HFF-Myc (cell line): ENCODE measurements at regions not wholly inside any gene's neighbourhood (a gene's known extent, or its start where the extent isn't known, plus 50 kb on each side); places are given as distances from the start of the nearest gene placed in this dataset.

ENCODE experiments used
- DNase-seq: peaks from one replicate; pipeline ENCODE4 v3.0.0-alpha.2; 2011; ENCODE audit warnings: low read depth; ENCODE audit errors: extremely low read depth
- H3K4me3 ChIP-seq: replicated peaks from 2 replicates; pipeline ENCODE4 v1.5.1; 2011; ENCODE audit warnings: low read depth, mild to moderate bottlenecking, control low read depth, low read length
- CTCF ChIP-seq: IDR thresholded peaks from 2 replicates; pipeline ENCODE4 v1.5.1; 2012; ENCODE audit warnings: mild to moderate bottlenecking, low read depth, low read length, control low read depth; ENCODE audit errors: missing control alignments

DNA sequence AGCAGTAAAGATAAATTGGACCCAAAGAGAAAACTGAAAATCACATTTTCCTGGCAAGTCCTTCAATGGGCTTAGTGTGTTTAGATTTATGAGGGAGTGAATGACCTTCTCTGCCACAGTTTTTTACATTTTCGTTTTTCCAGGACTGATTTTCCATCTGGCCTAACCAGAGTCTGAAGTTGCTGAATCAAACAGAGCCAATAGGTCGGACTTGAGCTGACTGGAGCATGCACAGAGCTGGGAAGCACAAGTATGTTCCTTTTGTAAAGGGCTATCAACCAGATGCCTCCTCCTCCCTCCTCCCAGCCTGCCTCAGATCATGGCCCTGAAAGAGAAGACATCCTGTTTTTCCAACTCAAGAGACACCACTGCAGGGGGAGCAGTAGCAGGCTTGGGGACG, 126.0 kb upstream of the ANKRD1 start:
- DNase-seq, result no peak
- TF ChIP-seq CTCF, result no peak
- no peak overlapping the region for H3K4me3 ChIP-seq

DNA sequence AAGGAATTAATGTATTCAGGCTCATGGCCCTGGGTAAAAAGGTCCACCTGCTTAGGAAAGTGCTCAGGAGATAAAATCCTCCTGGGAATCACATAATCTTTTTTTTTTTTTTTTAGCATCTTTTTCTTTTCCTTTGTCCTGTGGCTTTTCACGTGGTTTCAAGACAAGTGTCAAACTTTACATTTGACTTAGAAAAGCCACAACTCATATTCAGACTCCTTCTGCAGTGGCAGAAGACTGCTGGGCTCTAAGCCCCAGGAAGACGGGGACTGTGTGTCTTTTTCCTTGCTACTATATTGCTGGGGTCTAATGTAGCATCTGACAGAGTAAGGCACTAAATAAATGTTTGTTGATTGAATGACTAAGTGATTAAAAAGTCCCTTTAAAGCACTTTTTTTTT, 127.5 kb upstream of the ANKRD1 start:
- H3K4me3 ChIP-seq, result no peak overlapping the region
- TF ChIP-seq CTCF, result no peak
- DNase-seq, result no peak

DNA sequence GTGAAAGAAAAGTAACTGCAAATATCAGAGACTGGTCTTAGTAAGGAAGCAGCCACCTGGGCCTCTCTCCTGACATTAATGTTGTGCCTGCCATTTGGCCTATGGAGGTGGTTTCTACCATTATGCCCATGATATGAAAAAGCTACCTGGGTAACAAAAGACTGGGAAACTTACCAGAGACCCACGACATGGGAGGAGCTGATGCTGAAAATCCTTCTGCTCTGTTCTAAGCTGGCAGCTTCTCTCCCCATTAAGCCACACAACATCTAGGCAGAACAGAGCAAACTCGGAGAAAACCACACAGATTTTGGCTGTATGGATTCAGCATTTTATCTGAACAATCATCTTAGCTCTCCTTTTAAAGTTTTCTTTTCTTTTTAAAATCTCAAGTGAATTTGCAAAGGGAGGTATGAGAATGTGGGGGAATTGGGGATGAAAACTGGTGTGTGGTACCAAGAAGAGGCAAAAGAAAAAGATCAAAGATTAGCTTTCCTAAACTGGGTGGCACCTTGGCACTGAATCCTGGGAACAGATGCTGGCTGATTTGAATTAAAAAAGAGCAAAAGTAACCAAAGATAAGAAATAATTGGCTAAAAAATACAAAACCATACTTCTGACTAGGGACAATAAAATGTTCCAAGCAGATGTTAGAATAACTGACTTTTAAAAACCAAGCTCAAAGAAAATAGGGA, 128.6 kb upstream of the ANKRD1 start:
- no peak for TF ChIP-seq CTCF
- DNase-seq, result no peak
- no peak overlapping the region for H3K4me3 ChIP-seq

DNA sequence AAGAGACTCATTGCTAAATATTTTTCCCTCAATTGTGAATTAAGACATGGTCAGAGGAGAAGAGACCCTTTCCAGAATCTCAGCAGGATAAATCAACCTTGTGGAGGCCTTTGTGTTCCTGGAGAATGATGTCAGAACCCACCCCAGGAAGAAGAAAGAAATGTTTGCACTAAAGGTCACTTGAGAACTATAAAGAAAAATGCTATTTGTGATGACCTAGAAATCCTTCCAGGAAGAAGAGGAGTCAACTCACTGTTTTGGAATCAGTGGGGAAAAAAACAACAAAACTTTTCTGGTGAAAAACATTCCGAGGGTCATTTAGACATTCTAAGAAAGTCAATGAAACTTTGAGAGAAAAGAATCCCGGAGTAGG, 129.1 kb upstream of the ANKRD1 start:
- DNase-seq, result no peak
- no peak overlapping the region for H3K4me3 ChIP-seq

GRCh38 chr10:91050371-91051034, 129.6 kb upstream of the ANKRD1 start:
- DNase-seq, result no peak

More for the DNA sequence above, 129.1 kb upstream of the ANKRD1 start:
- TF ChIP-seq CTCF, result no peak

GRCh38 chr10:91051829-91052228, 130.9 kb upstream of the ANKRD1 start:
- DNase-seq, result no peak
- H3K4me3 ChIP-seq, result no peak overlapping the region
- TF ChIP-seq CTCF, result no peak

More at GRCh38 chr10:91050371-91051034, 129.6 kb upstream of the ANKRD1 start:
- no peak for TF ChIP-seq CTCF
- no peak overlapping the region for H3K4me3 ChIP-seq
